Natural killer cell (primary cell): ENCODE measurements at regions not wholly inside any gene's neighbourhood (a gene's known extent, or its start where the extent isn't known, plus 50 kb on each side); places are given as distances from the start of the nearest gene placed in this dataset.

ENCODE experiments used
- ATAC-seq, 3 donors: fragments of 150-1000 bp in 2 of 3; fragments of 200-7000 bp in 1 of 3; cut with Tn5 transposase; 1 replicate in 1 of 3; 2 replicates in 2 of 3; pipeline ENCODE4 v1.10.0; 2021; ENCODE audit warnings: mild to moderate bottlenecking in 2 of 3, moderate library complexity in 2 of 3
- DNase-seq, 2 donors: peaks; one replicate each; pipeline versions ENCODE4 v3.0.0 to v3.0.0-alpha.2; 2013 to 2021; ENCODE audit warnings: mixed read lengths in 1 of 2
- H3K27ac ChIP-seq: one replicate; pipeline ENCODE4 v1.5.1; 2013; ENCODE audit warnings: mild to moderate bottlenecking, low read length
- H3K27me3 ChIP-seq: one replicate; pipeline ENCODE4 v1.6.1; 2013; ENCODE audit warnings: low read length; ENCODE audit not compliant: control insufficient read depth, insufficient read depth
- H3K36me3 ChIP-seq: one replicate; pipeline ENCODE4 v1.6.1; 2013; ENCODE audit warnings: low read length; ENCODE audit not compliant: control insufficient read depth, insufficient read depth
- H3K4me1 ChIP-seq: one replicate; pipeline ENCODE4 v1.6.1; 2013; ENCODE audit warnings: low read length; ENCODE audit not compliant: control insufficient read depth, insufficient read depth
- H3K4me3 ChIP-seq: one replicate; pipeline ENCODE4 v1.5.1; 2013; ENCODE audit warnings: low read length
- H3K9me3 ChIP-seq: one replicate; pipeline ENCODE4 v1.6.1; 2013; ENCODE audit warnings: low read length; ENCODE audit not compliant: control insufficient read depth, insufficient read depth
- H3K27ac Mint-ChIP-seq, 2 donors: one replicate each; pipeline ENCODE4 v1.8.0; 2022; ENCODE audit warnings: mild to moderate bottlenecking in 2 of 2, mixed read lengths in 2 of 2, moderate library complexity in 1 of 2
- H3K27me3 Mint-ChIP-seq, 2 donors: one replicate each; pipeline ENCODE4 v1.8.0; 2022; ENCODE audit warnings: low read depth in 2 of 2, mixed read lengths in 2 of 2
- H3K36me3 Mint-ChIP-seq: one replicate; pipeline ENCODE4 v1.8.0; 2022; ENCODE audit warnings: mixed read lengths
- H3K4me1 Mint-ChIP-seq, 2 donors: one replicate each; pipeline ENCODE4 v1.8.0; 2022; ENCODE audit warnings: mixed read lengths in 2 of 2
- H3K4me3 Mint-ChIP-seq: one replicate; pipeline ENCODE4 v1.8.0; 2022; ENCODE audit warnings: mild to moderate bottlenecking, moderate library complexity, mixed read lengths
- H3K9me3 Mint-ChIP-seq, 2 donors: one replicate each; pipeline ENCODE4 v1.8.0; 2022; ENCODE audit warnings: mixed read lengths in 2 of 2
- CTCF ChIP-seq: fragments of 200-600 bp; IDR thresholded peaks from one replicate; pipeline ENCODE4 v1.8.0; 2022; ENCODE audit warnings: antibody characterized with exemption
- WGBS: methylation state at CpG from one replicate; pipeline ENCODE4 v1.1.7; 2013; ENCODE audit warnings: missing lambda C conversion rate; ENCODE audit not compliant: insufficient coverage; 5-methylcytosine and 5-hydroxymethylcytosine counted together
- intact Hi-C: fragments of 100-400 bp; cut with micrococcal nuclease; formaldehyde crosslinking; loops from one replicate; pipeline ENCODE4 v1.14.2; 2022

- H3K4me1 ChIP-seq, result no peaks in the 10 kb centered on the region
- Mint-ChIP-seq H3K27ac (no peak overlapping the region), H3K9me3 (peaks cover 2 to 5% of the 10 kb centered on the region in 2 donors), H3K27me3 (no peaks in the 10 kb centered on the region), H3K4me3 (no peak overlapping the region), H3K4me1 (no peaks in the 10 kb centered on the region), H3K36me3 (no peaks in the 10 kb centered on the region)
- no peak overlapping the region for H3K4me3 ChIP-seq
- intact Hi-C loops, result no loop called here
- no peak overlapping the region for H3K27ac ChIP-seq
- no CpG with 5 or more reads among the region's 1 CpG for WGBS
- no peaks in the 10 kb centered on the region for H3K36me3 ChIP-seq
- no peaks in the 10 kb centered on the region for H3K9me3 ChIP-seq
- no peaks in the 10 kb centered on the region for H3K27me3 ChIP-seq
- DNase-seq (no peak), ATAC-seq (no peak)
- no peak for TF ChIP-seq CTCF
These were observed 852.2 kb upstream of the GOT2 start for GRCh38 chr16:59586331-59586730.

GRCh38 chr16:59574296-59574695 lies 840.2 kb upstream of the GOT2 start:
- H3K4me3 Mint-ChIP-seq, result no peak overlapping the region
- peaks cover 4 to 11% of the 10 kb centered on the region in 2 donors for H3K9me3 Mint-ChIP-seq
- Histone ChIP-seq H3K4me1 (no peaks in the 10 kb centered on the region), H3K4me3 (no peak overlapping the region), H3K9me3 (no peaks in the 10 kb centered on the region), H3K36me3 (no peaks in the 10 kb centered on the region), H3K27me3 (no peaks in the 10 kb centered on the region), H3K27ac (no peak overlapping the region)
- no peak for TF ChIP-seq CTCF
- 88% methylated on average over 1 of the region's 1 CpG for WGBS
- peaks cover 6% of the 10 kb centered on the region for H3K36me3 Mint-ChIP-seq
- intact Hi-C loops, result no loop called here
- no peaks in the 10 kb centered on the region for H3K27me3 Mint-ChIP-seq
- no peak overlapping the region for H3K27ac Mint-ChIP-seq
- no peak for ATAC-seq
- no peak for DNase-seq
- H3K4me1 Mint-ChIP-seq, result no peaks in the 10 kb centered on the region

- Mint-ChIP-seq H3K27ac (no peak overlapping the region), H3K4me3 (no peak overlapping the region), H3K36me3 (peaks cover 6% of the 10 kb centered on the region), H3K27me3 (no peaks in the 10 kb centered on the region), H3K9me3 (peaks cover 2 to 10% of the 10 kb centered on the region in 2 donors), H3K4me1 (no peaks in the 10 kb centered on the region)
- Histone ChIP-seq H3K27me3 (no peaks in the 10 kb centered on the region), H3K27ac (no peak overlapping the region), H3K4me1 (no peaks in the 10 kb centered on the region), H3K4me3 (no peak overlapping the region), H3K9me3 (no peaks in the 10 kb centered on the region), H3K36me3 (no peaks in the 10 kb centered on the region)
- TF ChIP-seq CTCF, result no peak
- WGBS, result 100% methylated on average over 3 of the region's 5 CpGs
- DNase-seq (no peak), ATAC-seq (no peak)
- intact Hi-C loops, result no loop called here
These were observed 839.6 kb upstream of the GOT2 start for GRCh38 chr16:59573528-59574271.

- no peak for DNase-seq
- Histone ChIP-seq H3K9me3 (no peaks in the 10 kb centered on the region), H3K36me3 (no peaks in the 10 kb centered on the region), H3K27ac (no peak overlapping the region), H3K27me3 (no peaks in the 10 kb centered on the region), H3K4me1 (no peaks in the 10 kb centered on the region), H3K4me3 (no peak overlapping the region)
- no peak overlapping the region for H3K27ac Mint-ChIP-seq
- no peak overlapping the region for H3K4me3 Mint-ChIP-seq
- 93% methylated on average over 5 of the region's 5 CpGs for WGBS
- H3K27me3 Mint-ChIP-seq, result no peaks in the 10 kb centered on the region
- H3K9me3 Mint-ChIP-seq, result peaks cover 6 to 14% of the 10 kb centered on the region in 2 donors
- no peak for TF ChIP-seq CTCF
- H3K36me3 Mint-ChIP-seq, result no peaks in the 10 kb centered on the region
- intact Hi-C loops, result no loop called here
- no peak for ATAC-seq
- no peaks in the 10 kb centered on the region for H3K4me1 Mint-ChIP-seq
These were observed 833.4 kb upstream of the GOT2 start for GRCh38 chr16:59567496-59567895.
